NCI-H2029 (cell line): ENCODE measurements at regions not wholly inside any gene's neighbourhood (a gene's known extent, or its start where the extent isn't known, plus 50 kb on each side); places are given as distances from the start of the nearest gene placed in this dataset.
"Not testable (repeated sequence)": the region's sequence is repeated elsewhere in the genome, so short reads cannot be mapped to it uniquely, and the experiment has no call there.

ENCODE experiments used
- DNase-seq: peaks from one replicate; lab custom pipeline; 2025; lab: John Stamatoyannopoulos, UW

- DNase-seq: no peak
These were observed 576.5 kb upstream of the EDIL3 start for GRCh38 chr5:84961193-84961592.

GRCh38 chr5:84961903-84962302 lies 577.2 kb upstream of the EDIL3 start:
- DNase-seq: no peak

GRCh38 chr5:84983093-84983492 lies 598.4 kb upstream of the EDIL3 start:
- no peak for DNase-seq

GRCh38 chr5:84985148-84985547 lies 600.5 kb upstream of the EDIL3 start:
- no peak for DNase-seq

GRCh38 chr5:84986688-84987087 lies 602.0 kb upstream of the EDIL3 start:
- no peak for DNase-seq

GRCh38 chr5:85000671-85001070 lies 616.0 kb upstream of the EDIL3 start:
- DNase-seq: no peak

GRCh38 chr5:85002026-85002425 lies 617.3 kb upstream of the EDIL3 start:
- not testable (repeated sequence) for DNase-seq

- DNase-seq: no peak
These were observed 625.4 kb upstream of the EDIL3 start for GRCh38 chr5:85010014-85010562.

GRCh38 chr5:85017261-85017660 lies 632.6 kb upstream of the EDIL3 start:
- DNase-seq: no peak

GRCh38 chr5:85030316-85031084 lies 645.8 kb upstream of the EDIL3 start:
- DNase-seq: no peak

- no peak for DNase-seq
These were observed 664.3 kb upstream of the EDIL3 start for GRCh38 chr5:85049020-85049419.

GRCh38 chr5:85052826-85053225 lies 668.1 kb upstream of the EDIL3 start:
- no peak for DNase-seq

- no peak for DNase-seq
These were observed 685.3 kb upstream of the EDIL3 start for GRCh38 chr5:85069659-85070640.

- no peak for DNase-seq
These were observed 692.9 kb upstream of the EDIL3 start for GRCh38 chr5:85077581-85077980.

- no peak for DNase-seq
These were observed 711.7 kb upstream of the EDIL3 start for GRCh38 chr5:85096421-85096820.

- no peak for DNase-seq
These were observed 723.8 kb upstream of the EDIL3 start for GRCh38 chr5:85108471-85108870.

GRCh38 chr5:85109616-85110015 lies 724.9 kb upstream of the EDIL3 start:
- no peak for DNase-seq

- DNase-seq: no peak
These were observed 747.6 kb upstream of the EDIL3 start for GRCh38 chr5:85132269-85132668.

- no peak for DNase-seq
These were observed 755.8 kb upstream of the EDIL3 start for GRCh38 chr5:85140471-85140870.

- DNase-seq: no peak
These were observed 758.5 kb upstream of the EDIL3 start for GRCh38 chr5:85143138-85143537.

- DNase-seq: no peak
These were observed 764.0 kb upstream of the EDIL3 start for GRCh38 chr5:85148701-85149100.

- no peak for DNase-seq
These were observed 774.7 kb upstream of the EDIL3 start for GRCh38 chr5:85159395-85159794.

- DNase-seq: no peak
These were observed 783.8 kb upstream of the EDIL3 start for GRCh38 chr5:85168474-85168873.
